GM12873 (cell line): ENCODE measurements at regions not wholly inside any gene's neighbourhood (a gene's known extent, or its start where the extent isn't known, plus 50 kb on each side); places are given as distances from the start of the nearest gene placed in this dataset.

Source experiments
- TF ChIP-seq, protein P1 (sequence below): IDR thresholded peaks from 2 replicates; pipeline ENCODE4 v1.5.1; 2012; ENCODE audit warnings: low read depth, mild to moderate bottlenecking, moderate library complexity, low read length, control low read depth; ENCODE audit not compliant: insufficient read depth; ENCODE audit errors: missing control alignments

DNA sequence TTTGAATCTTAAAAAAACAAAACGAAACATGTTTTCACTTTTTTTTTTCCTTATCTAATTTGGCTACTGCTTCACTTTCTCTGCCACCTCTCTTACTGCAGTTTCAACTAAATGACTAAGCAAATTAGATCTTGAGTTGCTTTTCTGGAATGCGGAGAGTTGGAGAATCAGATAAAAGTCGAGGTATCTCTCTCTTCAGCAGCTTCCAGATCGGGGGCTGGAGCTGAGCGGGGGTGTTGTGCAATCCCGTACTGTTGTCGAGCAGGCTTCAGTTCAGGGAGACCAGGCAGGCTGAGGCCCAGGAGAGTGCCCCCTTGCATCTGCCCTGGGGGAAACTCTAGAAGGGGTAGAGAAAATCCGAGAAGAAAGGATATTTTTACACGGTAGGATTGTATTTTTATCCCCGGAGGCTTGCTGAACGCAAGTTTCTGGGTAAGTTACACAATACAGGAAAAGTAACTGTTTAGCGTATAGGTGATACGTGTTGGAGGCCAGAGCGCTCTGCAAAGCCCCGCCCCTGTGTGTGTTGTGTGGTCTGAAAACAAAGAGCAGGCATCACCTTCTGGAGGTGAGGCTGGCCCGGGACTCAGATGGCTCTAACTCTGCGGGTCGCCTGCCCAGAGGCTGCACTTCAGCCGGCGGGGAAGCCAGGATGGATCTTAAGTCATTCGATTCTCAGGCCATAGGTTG is 116.6 kb downstream of the KLF6 start:
- TF ChIP-seq, protein P1, sequence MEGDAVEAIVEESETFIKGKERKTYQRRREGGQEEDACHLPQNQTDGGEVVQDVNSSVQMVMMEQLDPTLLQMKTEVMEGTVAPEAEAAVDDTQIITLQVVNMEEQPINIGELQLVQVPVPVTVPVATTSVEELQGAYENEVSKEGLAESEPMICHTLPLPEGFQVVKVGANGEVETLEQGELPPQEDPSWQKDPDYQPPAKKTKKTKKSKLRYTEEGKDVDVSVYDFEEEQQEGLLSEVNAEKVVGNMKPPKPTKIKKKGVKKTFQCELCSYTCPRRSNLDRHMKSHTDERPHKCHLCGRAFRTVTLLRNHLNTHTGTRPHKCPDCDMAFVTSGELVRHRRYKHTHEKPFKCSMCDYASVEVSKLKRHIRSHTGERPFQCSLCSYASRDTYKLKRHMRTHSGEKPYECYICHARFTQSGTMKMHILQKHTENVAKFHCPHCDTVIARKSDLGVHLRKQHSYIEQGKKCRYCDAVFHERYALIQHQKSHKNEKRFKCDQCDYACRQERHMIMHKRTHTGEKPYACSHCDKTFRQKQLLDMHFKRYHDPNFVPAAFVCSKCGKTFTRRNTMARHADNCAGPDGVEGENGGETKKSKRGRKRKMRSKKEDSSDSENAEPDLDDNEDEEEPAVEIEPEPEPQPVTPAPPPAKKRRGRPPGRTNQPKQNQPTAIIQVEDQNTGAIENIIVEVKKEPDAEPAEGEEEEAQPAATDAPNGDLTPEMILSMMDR: no peak

- TF ChIP-seq, protein P1: no peak
Observed at GRCh38 chr10:3666525-3667302, 118.3 kb downstream of the KLF6 start.

- TF ChIP-seq, protein P1: no peak
Observed at GRCh38 chr10:3665316-3665908, 119.6 kb downstream of the KLF6 start.

- TF ChIP-seq, protein P1: no peak
Observed at GRCh38 chr10:3662775-3663174, 122.2 kb downstream of the KLF6 start.

DNA sequence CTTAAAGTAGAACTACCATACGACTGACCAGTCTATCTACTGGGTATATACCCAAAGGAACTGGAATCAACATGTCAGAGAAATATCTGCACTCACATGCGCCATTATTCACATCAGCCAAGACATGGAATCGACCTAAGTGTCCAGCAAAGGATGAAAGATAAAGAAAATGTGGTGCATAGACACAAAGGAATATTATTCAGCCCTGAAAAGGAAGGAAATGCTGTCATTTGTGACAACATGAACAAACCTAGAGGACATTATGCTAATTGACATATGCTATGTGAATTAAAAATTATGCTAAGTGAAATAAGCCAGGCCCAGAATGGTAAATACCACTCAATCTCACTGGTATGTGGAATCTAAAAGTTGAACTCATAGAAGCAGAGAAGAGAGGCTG is 123.7 kb downstream of the KLF6 start:
- TF ChIP-seq, protein P1: no peak

- TF ChIP-seq, protein P1: no peak
Observed at GRCh38 chr10:3660753-3661152, 124.3 kb downstream of the KLF6 start.
